ACC112 (cell line): ENCODE measurements at regions not wholly inside any gene's neighbourhood (a gene's known extent, or its start where the extent isn't known, plus 50 kb on each side); places are given as distances from the start of the nearest gene placed in this dataset.
A peak's percentile ranks its signal among the peaks of the same experiment; 100 is the strongest.
"Not testable (repeated sequence)": the region's sequence is repeated elsewhere in the genome, so short reads cannot be mapped to it uniquely, and the experiment has no call there.

Experiments used
- H2AFZ ChIP-seq: fragments of 200-600 bp; sonication (generic); one replicate; pipeline ENCODE4 v1.6.0; 2017; ENCODE audit warnings: antibody characterized with exemption, low read length; ENCODE audit not compliant: unreplicated experiment
- H3K27ac ChIP-seq: fragments of 200-600 bp; sonication (generic); 2 replicates; pipeline ENCODE4 v1.5.1; 2014; ENCODE audit warnings: low read depth, mild to moderate bottlenecking, antibody characterized with exemption, low read length, moderate library complexity
- H3K27me3 ChIP-seq: fragments of 200-600 bp; sonication (generic); 2 replicates; pipeline ENCODE4 v1.6.1; 2014; ENCODE audit warnings: mild to moderate bottlenecking, antibody characterized with exemption, low read length, moderate library complexity, mixed read lengths; ENCODE audit not compliant: insufficient read depth
- H3K36me3 ChIP-seq: fragments of 200-600 bp; sonication (generic); 2 replicates; pipeline ENCODE4 v1.6.1; 2016; ENCODE audit warnings: mild to moderate bottlenecking, antibody characterized with exemption, low read length, moderate library complexity, mixed read lengths; ENCODE audit not compliant: insufficient read depth
- H3K4me1 ChIP-seq: fragments of 200-600 bp; sonication (generic); one replicate; pipeline ENCODE4 v1.6.1; 2016; ENCODE audit warnings: low read length, mixed read lengths; ENCODE audit not compliant: insufficient read depth, unreplicated experiment, control insufficient read depth
- H3K4me3 ChIP-seq: fragments of 200-600 bp; sonication (generic); 2 replicates; pipeline ENCODE4 v1.5.1; 2014; ENCODE audit warnings: mild to moderate bottlenecking, low read depth, low read length
- H3K79me2 ChIP-seq: fragments of 200-600 bp; sonication (generic); one replicate; pipeline ENCODE4 v1.6.0; 2016; ENCODE audit warnings: low read length; ENCODE audit not compliant: control insufficient read depth, unreplicated experiment, insufficient read depth

- H3K4me3 ChIP-seq, H3K36me3 ChIP-seq, H3K27me3 ChIP-seq, H3K79me2 ChIP-seq, H3K4me1 ChIP-seq, H2AFZ ChIP-seq, H3K27ac ChIP-seq: not testable (repeated sequence)
Measured at GRCh38 chr4:102397056-102397455, 51.8 kb upstream of the SLC39A8 start.

GRCh38 chr4:102399021-102399420 lies 53.7 kb upstream of the SLC39A8 start:
- Histone ChIP-seq H3K79me2 (no peaks in the 10 kb centered on the region), H3K27ac (no peak overlapping the region), H3K4me1 (no peaks in the 10 kb centered on the region), H3K36me3 (no peaks in the 10 kb centered on the region), H3K4me3 (no peak overlapping the region), H3K27me3 (no peaks in the 10 kb centered on the region), H2AFZ (no peak overlapping the region)

- Histone ChIP-seq H3K4me1 (peaks cover 4% of the 10 kb centered on the region), H3K36me3 (no peaks in the 10 kb centered on the region)
Measured at GRCh38 chr4:102400898-102401297, 55.6 kb upstream of the SLC39A8 start.

GRCh38 chr4:102402223-102402622 lies 56.9 kb upstream of the SLC39A8 start:
- Histone ChIP-seq H3K4me3 (no peak overlapping the region), H2AFZ (no peak overlapping the region), H3K27ac (no peak overlapping the region), H3K79me2 (no peaks in the 10 kb centered on the region), H3K27me3 (no peaks in the 10 kb centered on the region), H3K36me3 (no peaks in the 10 kb centered on the region), H3K4me1 (peaks cover 4% of the 10 kb centered on the region)

More at GRCh38 chr4:102400898-102401297, 55.6 kb upstream of the SLC39A8 start:
- Histone ChIP-seq H3K27ac (no peak overlapping the region), H3K4me3 (no peak overlapping the region), H2AFZ (no peak overlapping the region), H3K27me3 (no peaks in the 10 kb centered on the region), H3K79me2 (no peaks in the 10 kb centered on the region)

- Histone ChIP-seq H3K36me3 (no peaks in the 10 kb centered on the region), H3K27ac (no peak overlapping the region), H3K4me3 (no peak overlapping the region), H3K79me2 (no peaks in the 10 kb centered on the region), H3K4me1 (peaks cover 4% of the 10 kb centered on the region), H2AFZ (no peak overlapping the region), H3K27me3 (no peaks in the 10 kb centered on the region)
Measured at GRCh38 chr4:102403116-102403515, 57.8 kb upstream of the SLC39A8 start.

GRCh38 chr4:102404431-102404969 lies 59.2 kb upstream of the SLC39A8 start:
- peaks cover 4% of the 10 kb centered on the region for H3K4me1 ChIP-seq
- H3K36me3 ChIP-seq, result no peaks in the 10 kb centered on the region
- H3K79me2 ChIP-seq, result no peaks in the 10 kb centered on the region
- no peak overlapping the region for H3K4me3 ChIP-seq
- no peak overlapping the region for H3K27ac ChIP-seq
- peak overlapping the region; percentile 8 for H2AFZ ChIP-seq
- no peaks in the 10 kb centered on the region for H3K27me3 ChIP-seq

GRCh38 chr4:102405821-102406401 lies 60.6 kb upstream of the SLC39A8 start:
- Histone ChIP-seq H3K4me1 (peaks cover 4% of the 10 kb centered on the region), H3K4me3 (no peak overlapping the region), H3K27me3 (no peaks in the 10 kb centered on the region), H3K36me3 (no peaks in the 10 kb centered on the region), H3K79me2 (no peaks in the 10 kb centered on the region), H3K27ac (no peak overlapping the region), H2AFZ (no peak overlapping the region)

- H3K27ac ChIP-seq, H3K27me3 ChIP-seq, H2AFZ ChIP-seq, H3K36me3 ChIP-seq, H3K4me3 ChIP-seq, H3K79me2 ChIP-seq, H3K4me1 ChIP-seq: not testable (repeated sequence)
Measured at GRCh38 chr4:102410884-102411283, 65.6 kb upstream of the SLC39A8 start.

GRCh38 chr4:102411408-102411807 lies 66.1 kb upstream of the SLC39A8 start:
- Histone ChIP-seq H3K4me1 (no peaks in the 10 kb centered on the region), H3K79me2 (no peaks in the 10 kb centered on the region), H3K27ac (no peak overlapping the region), H2AFZ (no peak overlapping the region), H3K4me3 (no peak overlapping the region), H3K27me3 (no peaks in the 10 kb centered on the region), H3K36me3 (no peaks in the 10 kb centered on the region)

- H3K4me3 ChIP-seq, result no peak overlapping the region
- no peaks in the 10 kb centered on the region for H3K79me2 ChIP-seq
- H2AFZ ChIP-seq, result no peak overlapping the region
- H3K27ac ChIP-seq, result no peak overlapping the region
- no peaks in the 10 kb centered on the region for H3K36me3 ChIP-seq
- H3K27me3 ChIP-seq, result no peaks in the 10 kb centered on the region
- H3K4me1 ChIP-seq, result no peaks in the 10 kb centered on the region
Measured at GRCh38 chr4:102416765-102417164, 71.5 kb upstream of the SLC39A8 start.

GRCh38 chr4:102420563-102421398 lies 75.5 kb upstream of the SLC39A8 start:
- Histone ChIP-seq H3K36me3 (no peaks in the 10 kb centered on the region), H3K4me3 (no peak overlapping the region), H3K27me3 (no peaks in the 10 kb centered on the region), H3K27ac (no peak overlapping the region), H3K79me2 (no peaks in the 10 kb centered on the region), H3K4me1 (no peaks in the 10 kb centered on the region), H2AFZ (no peak overlapping the region)
